Glutamatergic neuron (in vitro differentiated cells): ENCODE measurements at regions not wholly inside any gene's neighbourhood (a gene's known extent, or its start where the extent isn't known, plus 50 kb on each side); places are given as distances from the start of the nearest gene placed in this dataset.

ENCODE experiments used
- DNase-seq: peaks from one replicate; pipeline ENCODE4 v3.0.0; 2022
- H3K27ac Mint-ChIP-seq: one replicate; pipeline ENCODE4 v1.8.0; 2020; ENCODE audit warnings: mild to moderate bottlenecking, mixed read lengths, inconsistent platforms; ENCODE audit not compliant: unreplicated experiment
- H3K27me3 Mint-ChIP-seq: one replicate; pipeline ENCODE4 v1.8.0; 2020; ENCODE audit warnings: mild to moderate bottlenecking, moderate library complexity, mixed read lengths, inconsistent platforms; ENCODE audit not compliant: unreplicated experiment
- H3K36me3 Mint-ChIP-seq: one replicate; pipeline ENCODE4 v1.8.0; 2020; ENCODE audit warnings: mild to moderate bottlenecking, mixed read lengths, inconsistent platforms; ENCODE audit not compliant: unreplicated experiment
- H3K4me1 Mint-ChIP-seq: one replicate; pipeline ENCODE4 v1.8.0; 2020; ENCODE audit warnings: mild to moderate bottlenecking, low read depth, mixed read lengths, inconsistent platforms; ENCODE audit not compliant: unreplicated experiment
- H3K4me3 Mint-ChIP-seq: one replicate; pipeline ENCODE4 v1.8.0; 2020; ENCODE audit warnings: mild to moderate bottlenecking, mixed read lengths, inconsistent platforms; ENCODE audit not compliant: unreplicated experiment
- H3K9me3 Mint-ChIP-seq: one replicate; pipeline ENCODE4 v1.8.0; 2020; ENCODE audit warnings: mild to moderate bottlenecking, moderate library complexity, mixed read lengths, inconsistent platforms; ENCODE audit not compliant: unreplicated experiment
- TF ChIP-seq, protein P1 (sequence below): fragments of 200-600 bp; sonication (generic); IDR thresholded peaks from one replicate; pipeline ENCODE4 v1.5.0; 2021; ENCODE audit not compliant: partially characterized antibody, unreplicated experiment

DNA sequence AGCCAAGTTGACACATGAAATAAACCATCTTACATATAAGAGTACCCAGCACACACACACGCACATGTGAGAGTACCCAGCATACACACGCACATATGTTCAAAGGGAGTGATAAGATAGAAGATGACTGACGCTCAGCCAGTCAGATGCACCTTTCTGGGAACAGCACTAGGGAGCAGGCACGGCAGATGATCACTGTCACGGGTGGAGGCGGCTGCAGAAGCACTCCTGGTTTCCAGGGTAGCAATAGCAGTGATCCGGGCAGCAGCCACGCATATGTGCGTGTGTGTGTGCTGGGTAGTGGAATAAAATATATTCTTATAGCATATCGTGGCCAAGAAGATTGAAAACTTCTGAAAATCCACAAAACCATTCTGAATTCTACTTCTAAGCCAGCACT, 85.8 kb upstream of the NAMPT start:
- TF ChIP-seq, protein P1, sequence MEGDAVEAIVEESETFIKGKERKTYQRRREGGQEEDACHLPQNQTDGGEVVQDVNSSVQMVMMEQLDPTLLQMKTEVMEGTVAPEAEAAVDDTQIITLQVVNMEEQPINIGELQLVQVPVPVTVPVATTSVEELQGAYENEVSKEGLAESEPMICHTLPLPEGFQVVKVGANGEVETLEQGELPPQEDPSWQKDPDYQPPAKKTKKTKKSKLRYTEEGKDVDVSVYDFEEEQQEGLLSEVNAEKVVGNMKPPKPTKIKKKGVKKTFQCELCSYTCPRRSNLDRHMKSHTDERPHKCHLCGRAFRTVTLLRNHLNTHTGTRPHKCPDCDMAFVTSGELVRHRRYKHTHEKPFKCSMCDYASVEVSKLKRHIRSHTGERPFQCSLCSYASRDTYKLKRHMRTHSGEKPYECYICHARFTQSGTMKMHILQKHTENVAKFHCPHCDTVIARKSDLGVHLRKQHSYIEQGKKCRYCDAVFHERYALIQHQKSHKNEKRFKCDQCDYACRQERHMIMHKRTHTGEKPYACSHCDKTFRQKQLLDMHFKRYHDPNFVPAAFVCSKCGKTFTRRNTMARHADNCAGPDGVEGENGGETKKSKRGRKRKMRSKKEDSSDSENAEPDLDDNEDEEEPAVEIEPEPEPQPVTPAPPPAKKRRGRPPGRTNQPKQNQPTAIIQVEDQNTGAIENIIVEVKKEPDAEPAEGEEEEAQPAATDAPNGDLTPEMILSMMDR, result no peak
- Mint-ChIP-seq H3K9me3 (no peaks in the 10 kb centered on the region), H3K4me3 (no peak overlapping the region), H3K36me3 (no peaks in the 10 kb centered on the region), H3K4me1 (no peaks in the 10 kb centered on the region), H3K27me3 (no peaks in the 10 kb centered on the region), H3K27ac (no peak overlapping the region)
- DNase-seq, result no peak

DNA sequence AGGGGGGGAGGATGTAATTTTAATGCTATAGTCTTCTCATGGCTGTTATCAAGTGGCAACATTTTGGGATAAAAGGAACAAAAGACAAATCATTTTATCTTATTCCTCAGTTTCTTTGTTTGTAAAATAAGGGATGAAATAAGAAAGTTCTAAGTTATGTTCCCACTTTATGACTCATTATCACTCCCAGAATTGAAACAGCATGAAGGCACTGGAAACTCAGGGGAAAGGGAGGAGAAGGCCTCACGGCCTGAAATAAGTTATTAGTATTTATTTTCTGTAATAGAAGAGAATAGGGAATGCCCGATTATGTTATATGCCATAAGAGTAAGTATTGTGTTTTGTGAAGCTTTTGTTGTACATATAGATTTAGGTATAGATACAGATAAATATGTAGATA, 85.0 kb upstream of the NAMPT start:
- Mint-ChIP-seq H3K36me3 (no peaks in the 10 kb centered on the region), H3K4me1 (no peaks in the 10 kb centered on the region), H3K4me3 (no peak overlapping the region), H3K27me3 (no peaks in the 10 kb centered on the region), H3K27ac (no peak overlapping the region), H3K9me3 (no peaks in the 10 kb centered on the region)
- no peak for DNase-seq
- TF ChIP-seq, protein P1, result no peak

DNA sequence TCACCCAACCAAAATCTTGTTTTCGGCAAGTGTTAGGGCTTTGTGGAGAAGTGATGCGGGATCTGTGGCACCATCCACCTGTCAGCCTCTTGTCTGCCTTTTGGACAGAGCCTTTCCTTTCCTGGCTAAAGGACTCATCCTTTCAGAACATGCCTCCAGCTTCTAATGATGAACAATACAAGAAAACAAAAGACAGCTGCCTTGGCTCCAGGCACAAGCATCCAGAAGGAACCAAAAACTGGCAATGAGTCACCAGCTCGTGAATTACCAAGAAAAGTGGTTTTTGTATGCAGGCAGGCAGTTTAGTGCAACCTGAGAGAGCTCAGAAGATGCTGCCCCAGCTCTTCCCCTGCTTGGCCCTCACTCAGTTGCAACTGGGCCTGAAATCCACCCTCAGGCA, 84.6 kb upstream of the NAMPT start:
- H3K27me3 Mint-ChIP-seq, result no peaks in the 10 kb centered on the region
- DNase-seq, result no peak
- no peaks in the 10 kb centered on the region for H3K36me3 Mint-ChIP-seq
- H3K27ac Mint-ChIP-seq, result no peak overlapping the region
- TF ChIP-seq, protein P1, result no peak
- H3K4me3 Mint-ChIP-seq, result no peak overlapping the region
- no peaks in the 10 kb centered on the region for H3K4me1 Mint-ChIP-seq
- no peaks in the 10 kb centered on the region for H3K9me3 Mint-ChIP-seq

DNA sequence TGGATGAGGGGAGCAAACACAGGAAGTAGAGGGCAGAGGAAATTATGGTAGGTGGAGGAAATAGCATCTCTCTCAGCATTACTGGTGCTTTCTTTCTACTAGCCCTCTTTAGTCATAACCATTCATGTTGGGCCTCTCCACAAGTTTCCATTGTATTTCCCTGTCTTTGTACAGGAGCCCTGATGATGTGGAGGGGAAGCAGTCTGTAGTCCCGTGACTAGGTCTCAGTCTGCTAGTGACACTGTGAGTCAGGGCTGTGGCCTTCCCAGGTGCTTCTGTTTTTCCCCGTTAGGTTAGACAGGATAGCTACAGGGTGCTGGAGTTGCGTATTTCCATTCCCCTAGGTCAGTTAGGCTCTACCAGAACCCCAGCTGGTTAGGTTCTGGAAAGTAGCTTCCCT, 82.9 kb upstream of the NAMPT start:
- no peak for DNase-seq
- Mint-ChIP-seq H3K27ac (no peak overlapping the region), H3K4me3 (no peak overlapping the region), H3K36me3 (no peaks in the 10 kb centered on the region), H3K9me3 (peaks cover 4% of the 10 kb centered on the region), H3K27me3 (no peaks in the 10 kb centered on the region), H3K4me1 (no peaks in the 10 kb centered on the region)
- TF ChIP-seq, protein P1, result no peak

DNA sequence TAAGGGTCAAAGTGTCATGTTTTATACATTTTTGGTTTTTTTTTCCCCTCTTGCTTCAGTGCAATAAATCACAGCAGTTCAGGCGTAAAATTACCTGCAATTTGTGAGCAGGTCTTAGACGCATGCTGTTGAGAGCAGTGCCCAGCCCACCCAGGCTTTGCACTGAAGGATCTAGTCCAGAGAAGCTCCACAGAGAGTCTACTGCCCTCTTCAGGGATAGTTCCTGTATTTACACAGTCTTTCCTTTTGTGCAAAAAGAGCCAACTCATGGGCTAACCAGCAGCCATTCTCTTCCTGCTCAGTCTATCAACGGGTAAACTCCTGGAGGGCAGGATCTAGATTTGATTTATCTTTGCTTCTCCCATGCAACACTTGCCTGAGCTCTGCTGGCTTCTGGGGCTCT, 82.2 kb upstream of the NAMPT start:
- DNase-seq, result no peak
- no peaks in the 10 kb centered on the region for H3K4me1 Mint-ChIP-seq
- peaks cover 4% of the 10 kb centered on the region for H3K9me3 Mint-ChIP-seq
- no peaks in the 10 kb centered on the region for H3K36me3 Mint-ChIP-seq
- no peak overlapping the region for H3K27ac Mint-ChIP-seq
- no peaks in the 10 kb centered on the region for H3K27me3 Mint-ChIP-seq
- no peak overlapping the region for H3K4me3 Mint-ChIP-seq
- TF ChIP-seq, protein P1, result no peak
